HG02943 (cell line): ENCODE measurements at regions not wholly inside any gene's neighbourhood (a gene's known extent, or its start where the extent isn't known, plus 50 kb on each side); places are given as distances from the start of the nearest gene placed in this dataset.
"Not testable (repeated sequence)": the region's sequence is repeated elsewhere in the genome, so short reads cannot be mapped to it uniquely, and the experiment has no call there.

ENCODE experiments used
- ATAC-seq: cut with Tn5 transposase; IDR thresholded peaks from one replicate; pipeline ENCODE4 v1.9.1; 2021; ENCODE audit warnings: mild to moderate bottlenecking, low read depth, moderate library complexity; ENCODE audit not compliant: unreplicated experiment

DNA sequence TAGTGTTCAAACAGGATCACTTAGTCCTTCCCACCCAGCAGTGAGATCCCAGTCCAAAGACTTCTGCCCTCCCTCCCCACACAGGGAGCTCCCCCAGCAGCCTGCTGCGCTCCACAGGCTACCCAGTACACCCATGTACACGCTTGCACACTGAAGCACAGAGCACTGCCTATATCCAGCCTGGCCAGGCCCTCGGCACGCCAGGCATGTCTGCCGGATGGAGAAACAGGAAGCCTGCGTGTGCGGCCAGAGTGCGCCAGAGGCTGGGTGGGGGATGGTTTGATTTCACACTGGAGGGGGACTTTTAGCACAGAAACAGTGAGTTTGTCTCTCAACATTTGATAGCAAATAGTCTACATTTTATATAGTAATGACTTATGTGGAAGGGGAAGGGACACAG is 833.5 kb upstream of the IGFBP7 start:
- no peak for ATAC-seq

DNA sequence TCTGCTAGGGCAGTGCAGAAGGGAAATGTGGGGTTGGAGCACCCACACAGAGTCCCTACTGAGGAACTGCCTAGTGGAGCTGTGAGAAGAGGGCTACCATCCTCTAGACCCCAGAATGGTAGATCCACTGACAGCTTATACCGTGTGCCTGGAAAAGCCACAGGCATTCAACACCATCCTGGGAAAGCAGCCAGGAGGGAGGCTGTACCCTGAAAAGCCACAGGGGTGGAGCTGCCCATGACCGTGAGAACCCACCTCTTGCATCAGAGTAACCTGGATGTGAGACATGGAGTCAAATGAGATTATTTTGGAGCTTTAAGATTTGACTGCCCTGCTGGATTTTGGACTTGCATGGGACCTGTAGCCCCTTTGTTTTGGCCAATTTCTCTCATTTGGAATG is 827.1 kb upstream of the IGFBP7 start:
- ATAC-seq, result not testable (repeated sequence)

DNA sequence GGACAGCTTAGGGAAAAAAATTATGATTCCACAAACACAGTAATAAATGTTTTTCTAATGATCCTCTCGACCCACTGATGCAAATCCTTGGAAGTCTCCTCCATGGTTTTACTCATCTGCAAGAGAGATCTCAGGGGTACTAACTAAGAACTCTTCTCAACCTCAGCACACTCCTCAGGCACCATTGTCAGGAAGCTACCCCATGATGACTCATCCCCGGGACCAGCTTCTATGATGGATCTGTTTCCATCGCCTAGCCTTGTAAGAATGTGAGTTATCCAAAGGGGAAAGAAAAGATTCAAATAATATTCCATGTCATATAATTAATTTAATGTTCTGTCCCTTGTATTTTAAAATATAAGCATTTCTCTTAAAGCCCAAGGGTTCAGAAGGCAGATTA is 816.1 kb upstream of the IGFBP7 start:
- ATAC-seq, result no peak

DNA sequence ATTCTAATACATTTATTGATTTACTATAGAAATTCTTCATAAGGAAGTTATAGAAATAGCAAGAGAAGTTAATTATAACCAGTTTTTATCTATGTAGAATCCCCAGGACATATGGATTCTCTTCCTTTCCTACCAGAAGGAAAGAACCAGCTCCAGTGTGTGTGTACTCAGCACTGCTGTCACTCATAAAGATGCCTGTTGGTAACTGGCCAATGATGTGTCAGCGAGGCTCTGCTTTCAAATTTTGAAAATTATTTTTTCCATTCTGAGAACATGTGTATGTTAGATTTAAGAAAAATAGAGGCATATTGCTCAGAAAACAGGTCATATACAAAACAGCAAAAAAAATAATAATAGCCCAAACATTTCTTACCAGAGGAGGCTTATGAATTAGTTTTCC is 814.8 kb upstream of the IGFBP7 start:
- no peak for ATAC-seq

DNA sequence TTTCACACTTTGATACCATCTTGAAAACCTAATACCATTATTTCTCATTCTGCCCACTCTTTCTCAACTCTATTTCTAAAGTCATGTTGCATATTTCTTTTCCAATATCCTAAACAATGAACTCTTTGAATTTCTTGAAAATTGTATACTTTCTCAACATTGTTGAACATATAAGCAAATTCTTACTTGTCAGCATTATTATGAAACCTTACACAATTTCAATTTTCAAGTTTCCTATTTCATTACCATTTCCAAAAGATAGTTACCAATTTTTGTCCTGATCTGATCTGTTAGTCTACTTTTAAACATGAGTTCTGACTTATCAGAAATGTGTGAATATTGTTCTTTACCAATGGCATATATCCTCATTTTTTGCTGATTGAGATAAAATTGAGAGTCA is 806.3 kb upstream of the IGFBP7 start:
- no peak for ATAC-seq

DNA sequence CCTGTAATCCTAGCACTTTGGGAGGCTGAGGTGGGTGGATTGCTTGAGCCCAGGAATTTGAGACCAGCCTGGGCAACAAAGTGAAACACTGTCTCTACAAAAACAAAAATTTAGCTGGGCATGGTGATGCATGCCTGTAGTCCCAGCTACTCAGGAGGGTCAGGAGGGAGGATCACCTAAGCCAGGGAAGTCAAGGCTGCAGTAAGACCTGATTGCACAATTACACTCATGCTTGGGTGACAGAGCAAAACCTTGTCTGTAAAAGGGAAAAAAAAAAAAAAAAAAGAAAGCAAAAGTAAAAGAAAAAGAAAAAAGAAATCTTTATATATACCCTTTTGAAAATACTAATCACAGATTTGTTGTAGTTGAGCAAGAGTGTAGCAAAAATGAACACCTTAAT is 801.0 kb upstream of the IGFBP7 start:
- no peak for ATAC-seq

DNA sequence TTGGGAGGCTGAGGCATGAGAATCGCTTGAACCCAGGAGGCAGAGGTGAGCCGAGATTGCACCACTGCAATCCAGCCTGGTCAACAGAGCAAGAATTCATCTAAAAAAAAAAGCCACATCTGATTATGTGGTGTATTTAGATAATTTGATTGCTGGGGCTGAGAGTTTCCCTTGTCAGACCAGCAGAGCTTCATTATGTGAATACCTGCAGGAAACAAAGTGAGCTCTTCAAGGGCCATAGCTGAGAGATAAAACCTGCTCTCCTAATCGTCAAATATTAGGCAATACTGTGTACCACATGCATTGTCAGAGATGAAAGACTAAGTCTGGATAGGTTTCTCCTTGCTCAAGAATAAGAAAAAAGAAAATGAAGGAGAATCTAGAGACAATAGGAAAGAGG is 800.0 kb upstream of the IGFBP7 start:
- ATAC-seq, result no peak

DNA sequence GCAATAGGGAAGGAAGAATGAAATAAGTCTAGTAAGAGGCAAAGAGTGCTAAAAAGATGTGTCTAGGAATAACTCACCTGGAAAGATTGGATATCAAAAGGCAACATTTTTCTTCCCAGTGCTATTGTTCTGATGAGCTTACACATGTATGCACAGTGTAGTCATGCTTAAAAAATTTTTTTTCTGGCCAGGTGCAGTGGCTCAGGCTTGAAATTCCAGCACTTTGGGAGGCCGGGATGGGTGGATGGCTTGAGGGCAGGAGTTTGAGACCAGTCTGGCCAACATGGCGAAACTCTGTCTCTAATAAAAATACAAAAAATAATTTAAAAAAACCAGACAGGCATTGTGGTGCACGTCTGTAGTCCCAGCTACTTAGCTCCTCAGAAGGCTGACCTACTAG is 795.8 kb upstream of the IGFBP7 start:
- ATAC-seq, result no peak

DNA sequence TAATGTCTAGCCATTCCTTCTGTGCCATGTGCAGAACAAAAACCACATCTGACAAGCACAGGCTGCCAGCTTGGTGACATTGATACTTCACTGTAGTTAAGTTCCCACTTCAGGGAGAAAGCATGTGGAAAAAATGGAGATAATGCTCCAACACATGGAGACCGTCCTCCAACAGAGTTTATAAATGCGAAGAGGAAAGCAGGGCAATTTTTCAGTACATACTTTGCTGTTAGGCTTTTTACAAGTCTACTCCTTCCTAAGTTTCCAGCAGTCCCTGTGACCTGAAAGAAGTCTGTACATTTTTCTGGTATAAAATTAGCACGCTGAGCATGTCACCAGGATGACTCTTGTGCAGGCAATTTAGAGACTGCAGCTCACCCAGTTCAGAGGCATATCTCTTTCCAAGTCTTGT is 766.9 kb upstream of the IGFBP7 start:
- no peak for ATAC-seq

DNA sequence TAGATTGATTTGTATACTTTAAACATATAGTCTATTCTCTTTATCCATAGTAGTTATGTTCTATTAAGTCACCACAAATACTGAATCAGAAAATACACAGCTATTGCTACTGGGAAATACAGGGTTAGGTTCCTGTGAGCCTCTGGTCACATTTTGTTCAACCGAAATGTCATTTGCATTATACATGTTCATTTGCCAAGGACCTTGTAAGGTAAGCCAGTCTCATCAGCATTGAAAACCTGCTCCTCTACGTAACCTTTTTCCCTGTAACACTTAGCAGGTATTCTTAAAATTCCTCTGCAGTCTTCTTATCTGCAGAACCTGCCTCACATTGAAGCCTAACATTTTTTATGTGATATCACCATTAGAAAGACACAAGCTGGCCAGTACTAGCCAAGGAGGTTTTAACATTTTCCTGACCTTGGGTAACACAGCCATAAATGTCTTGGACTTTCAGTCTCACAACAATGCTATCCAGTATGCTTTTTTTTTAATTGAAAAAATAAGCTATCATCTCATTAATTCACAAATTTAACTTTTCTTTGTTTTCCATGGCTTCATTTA is 765.7 kb upstream of the IGFBP7 start:
- no peak for ATAC-seq

DNA sequence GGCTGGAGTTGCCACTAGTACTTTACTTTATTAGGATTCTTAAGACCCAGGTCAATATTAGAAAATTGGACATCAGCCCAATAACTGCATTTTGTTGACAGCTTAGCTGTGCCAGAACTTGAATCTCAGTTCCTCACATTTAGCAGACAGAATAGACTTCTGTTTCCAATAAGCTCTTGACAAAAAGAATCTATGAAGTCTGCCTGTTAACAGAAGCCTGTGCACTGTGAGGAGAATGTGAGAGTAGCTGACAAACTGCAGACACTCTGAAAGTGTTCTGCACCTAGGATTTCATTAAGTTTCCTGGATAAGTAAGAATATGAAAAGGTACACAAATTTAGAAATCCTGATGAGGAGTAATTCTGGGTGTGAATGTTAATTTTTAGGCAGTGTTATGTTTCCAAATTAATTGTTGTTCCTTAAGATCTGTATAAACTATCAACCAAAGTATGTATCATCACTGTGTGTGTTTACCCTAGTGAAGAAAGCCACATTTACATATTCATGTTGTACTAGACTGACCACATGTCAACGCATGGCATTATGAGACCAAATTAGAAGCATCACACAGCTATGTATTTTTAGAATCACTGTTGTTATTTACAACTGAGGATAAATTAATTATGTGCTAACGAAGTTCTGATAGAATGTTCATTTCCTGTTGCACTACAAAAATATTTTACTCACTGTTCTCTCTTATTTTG is 756.4 kb upstream of the IGFBP7 start:
- ATAC-seq, result no peak

DNA sequence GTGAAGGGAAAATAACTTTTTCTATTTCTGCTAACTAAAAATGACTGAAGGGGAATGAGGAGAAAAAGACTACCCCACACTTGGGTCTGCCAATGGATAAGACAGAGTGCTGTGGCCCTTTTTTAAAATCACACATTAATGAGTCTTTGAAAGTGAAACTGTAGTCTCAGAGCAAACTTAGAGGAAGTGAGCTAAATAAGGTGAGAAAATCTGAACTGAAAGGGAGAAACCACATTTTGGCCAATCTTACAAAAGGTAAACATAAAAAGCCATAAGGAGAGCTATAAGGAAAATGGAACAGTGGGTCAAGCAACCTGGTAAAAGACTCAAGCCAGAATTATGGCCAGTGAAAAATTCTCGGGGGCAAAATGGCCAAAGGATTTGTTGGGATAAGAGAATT is 755.1 kb upstream of the IGFBP7 start:
- ATAC-seq, result no peak

DNA sequence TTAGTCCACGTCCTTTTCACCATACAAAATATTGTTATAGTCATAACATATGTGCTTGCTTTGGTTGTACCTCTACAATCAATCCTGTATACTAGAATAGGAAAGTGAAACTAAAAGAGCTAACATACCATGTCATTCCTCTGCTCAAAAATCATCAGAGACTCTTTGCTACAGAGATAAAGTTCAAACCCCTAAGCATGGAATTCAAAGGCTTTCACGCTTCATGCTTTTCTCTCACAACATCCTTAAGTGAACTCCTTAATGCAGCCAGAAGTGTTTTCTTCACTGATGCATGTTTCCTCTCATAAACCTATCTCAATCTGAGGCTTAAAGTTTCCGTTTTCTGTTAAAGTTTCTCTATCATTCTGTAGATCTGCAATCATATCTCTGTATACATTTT is 744.6 kb upstream of the IGFBP7 start:
- ATAC-seq, result no peak

DNA sequence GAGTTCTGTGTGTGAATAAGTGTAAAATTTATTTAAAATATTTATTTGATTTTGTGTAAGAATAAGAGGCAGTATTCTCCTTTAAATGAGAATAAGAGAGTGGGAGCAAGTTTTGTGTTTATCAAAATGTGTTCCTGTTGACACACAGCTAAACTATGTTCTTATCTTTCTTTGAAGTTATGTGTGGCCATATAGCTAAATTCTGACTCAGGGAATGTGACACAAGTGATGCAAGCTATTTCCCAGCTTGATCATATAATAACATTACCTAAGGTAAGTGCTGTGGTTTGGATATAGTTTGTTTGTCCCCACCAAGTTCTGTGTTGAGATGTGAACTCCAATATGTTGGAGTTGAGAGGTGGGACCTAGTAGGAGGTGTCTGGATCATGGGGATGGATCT is 740.0 kb upstream of the IGFBP7 start:
- ATAC-seq, result no peak

DNA sequence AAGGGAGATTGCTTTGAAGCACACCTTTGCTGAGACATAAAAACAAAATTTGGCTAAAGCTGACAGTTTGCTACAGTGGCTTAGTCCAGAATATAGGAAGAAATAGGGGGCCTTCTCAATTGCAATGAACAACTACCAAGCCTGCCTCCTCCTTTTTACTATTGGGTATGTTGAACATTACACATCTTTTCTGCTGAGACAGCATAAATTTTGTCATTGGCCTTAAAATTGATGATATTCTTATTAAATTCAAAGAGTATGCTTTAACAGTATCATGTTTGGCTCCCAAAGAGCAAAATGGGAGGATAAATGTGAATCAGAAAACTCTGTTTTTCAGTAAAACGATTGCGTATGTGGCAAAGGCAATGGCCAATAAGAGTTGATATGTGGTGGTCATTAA is 721.9 kb upstream of the IGFBP7 start:
- ATAC-seq, result no peak

DNA sequence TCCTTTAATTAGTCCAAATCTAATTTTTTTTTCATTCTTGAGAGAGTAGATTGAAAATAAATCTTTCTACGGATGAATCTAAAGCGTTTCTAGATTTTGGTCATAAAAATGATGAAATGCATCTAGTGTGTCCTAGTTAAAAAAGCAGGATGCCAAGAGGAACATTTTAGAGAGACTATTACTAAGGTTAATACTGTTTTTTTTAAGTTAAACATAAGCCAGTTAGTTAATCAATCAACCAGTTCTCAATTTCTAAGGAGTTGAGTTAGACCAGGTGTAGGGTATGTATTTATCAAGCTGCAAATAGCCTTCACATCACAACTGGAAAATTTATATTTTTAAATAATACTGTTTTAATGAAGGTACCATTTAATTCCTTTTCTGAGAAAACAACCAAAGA is 679.5 kb upstream of the IGFBP7 start:
- no peak for ATAC-seq

DNA sequence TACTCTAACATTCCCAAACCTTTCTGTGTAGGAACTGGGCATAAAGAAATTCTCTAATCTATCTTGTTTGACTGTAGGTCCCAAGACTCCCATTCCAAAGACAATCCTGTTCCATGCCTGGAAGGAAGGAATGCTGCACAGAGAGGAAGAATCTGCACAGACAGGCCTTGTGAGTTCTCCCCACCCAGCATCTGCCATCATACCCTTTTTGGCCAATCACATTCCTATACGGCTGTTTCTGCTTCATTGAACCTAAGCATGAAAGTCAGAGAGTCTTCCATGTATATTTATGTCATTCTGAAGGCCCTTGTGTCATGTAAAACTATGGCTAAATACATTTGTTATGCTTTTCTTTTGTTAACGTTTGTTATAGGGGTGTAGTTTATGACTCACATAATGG is 667.7 kb upstream of the IGFBP7 start:
- no peak for ATAC-seq

DNA sequence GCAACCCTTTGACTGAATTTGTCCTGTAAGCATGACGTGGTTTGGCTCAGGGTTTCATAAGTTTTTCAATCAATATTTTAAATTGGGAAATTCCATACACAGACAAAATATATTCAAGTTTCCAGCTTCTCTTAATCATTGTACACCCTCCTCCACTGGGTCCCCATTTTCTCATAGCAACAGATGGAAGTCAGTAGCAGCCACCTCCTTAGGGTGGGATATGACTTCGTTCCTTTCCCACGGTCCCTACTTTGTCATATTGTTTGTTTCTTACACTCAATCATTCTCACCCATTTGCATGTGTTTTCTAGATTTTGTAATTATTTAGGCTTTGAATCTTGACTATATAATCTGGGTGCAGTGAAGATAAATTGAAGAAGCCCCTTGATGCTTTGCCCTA is 664.5 kb upstream of the IGFBP7 start:
- no peak for ATAC-seq

DNA sequence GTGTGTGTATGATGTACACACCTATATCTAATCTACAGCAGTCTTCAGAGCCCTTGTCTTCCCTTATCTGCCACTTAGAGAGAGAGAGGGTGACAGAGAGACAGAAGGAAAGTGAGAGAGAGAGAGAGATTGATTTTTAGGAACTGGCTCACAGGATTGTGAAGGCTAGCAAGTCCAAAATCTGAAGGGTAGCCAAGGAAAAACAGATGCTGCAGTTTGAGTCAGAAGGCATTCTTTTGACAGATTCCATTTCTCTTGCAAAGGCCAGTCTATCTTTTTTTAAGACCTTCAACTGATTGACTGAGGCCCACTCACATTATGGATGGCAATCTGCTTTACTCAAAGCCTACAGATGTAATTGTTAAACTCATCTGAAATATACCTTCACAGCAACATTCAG is 664.0 kb upstream of the IGFBP7 start:
- ATAC-seq, result no peak

DNA sequence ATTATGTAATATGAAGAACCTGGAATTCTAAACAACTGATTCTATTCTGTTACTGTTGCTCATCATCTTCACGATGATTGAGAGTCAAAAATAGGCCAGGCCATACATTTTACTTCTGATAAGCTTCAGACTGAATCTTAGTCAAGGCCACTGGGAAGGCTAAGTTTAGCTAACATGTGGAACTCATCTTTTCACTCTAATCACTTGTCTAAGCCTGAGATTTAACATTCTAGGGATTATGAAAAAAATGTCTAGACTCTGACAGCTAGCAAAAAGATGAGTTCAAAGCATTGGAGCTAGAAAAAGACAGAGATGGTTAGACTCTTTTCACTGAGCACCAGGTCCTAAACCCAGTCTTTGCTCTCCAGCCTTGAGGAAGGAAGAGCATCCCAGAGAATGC is 656.2 kb upstream of the IGFBP7 start:
- no peak for ATAC-seq

DNA sequence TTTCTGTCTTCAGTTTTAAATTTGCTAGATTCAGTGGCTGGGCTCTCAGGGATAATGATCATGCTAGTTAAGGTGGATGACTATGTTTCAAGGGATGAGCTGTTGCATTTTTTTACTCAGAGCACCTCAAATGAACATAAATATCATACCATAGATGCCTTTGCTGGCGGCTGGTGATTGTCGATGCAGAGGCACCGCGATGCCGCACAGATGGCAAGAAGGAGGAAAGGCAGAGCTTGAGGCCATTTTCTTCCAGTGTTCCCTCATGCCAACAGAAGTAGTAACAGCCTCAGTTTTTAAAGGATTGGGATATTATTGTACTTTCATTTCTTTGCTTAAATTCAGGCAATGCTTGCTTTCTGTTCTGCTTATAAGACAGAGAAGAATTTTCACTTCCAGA is 654.7 kb upstream of the IGFBP7 start:
- no peak for ATAC-seq

DNA sequence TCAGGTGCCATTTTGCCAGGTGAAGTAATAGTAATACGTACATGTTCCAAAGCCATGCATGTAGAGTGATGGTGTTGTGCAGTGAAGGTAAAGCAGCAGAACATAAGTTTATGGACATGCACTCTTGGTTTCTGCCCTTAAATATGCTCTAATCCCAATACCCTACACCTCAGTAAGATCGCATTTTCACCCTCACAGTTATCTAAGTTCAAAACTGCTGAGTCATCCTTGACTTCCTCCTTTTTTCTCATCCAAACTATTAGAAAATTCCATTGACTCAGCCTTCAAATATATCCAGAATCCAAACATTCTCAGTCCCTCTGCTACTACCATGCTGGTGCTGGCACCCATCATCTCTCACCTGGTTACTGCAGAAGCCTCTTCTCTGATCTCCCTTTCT is 652.9 kb upstream of the IGFBP7 start:
- ATAC-seq, result no peak
